Uterus (tissue), 2 donors: ENCODE measurements at regions not wholly inside any gene's neighbourhood (a gene's known extent, or its start where the extent isn't known, plus 50 kb on each side); places are given as distances from the start of the nearest gene placed in this dataset.

Experiments used
- POLR2A ChIP-seq, 2 donors: fragments of 450-650 bp; IDR thresholded peaks; one replicate each; pipeline ENCODE4 v1.6.1; 2016; ENCODE audit warnings: antibody characterized with exemption in 2 of 2, mild to moderate bottlenecking in 1 of 2, moderate library complexity in 1 of 2
- TF ChIP-seq, protein P1 (sequence below), 4 experiments: fragments of 200-600 bp in 2 of 4; fragments of 450-650 bp in 2 of 4; sonication (generic) in 2 of 4; IDR thresholded peaks; one replicate each; pipeline ENCODE4 v1.5.1; 2016 to 2019; ENCODE audit warnings: antibody characterized with exemption in 4 of 4, mild to moderate bottlenecking in 2 of 4, moderate library complexity in 1 of 4

DNA sequence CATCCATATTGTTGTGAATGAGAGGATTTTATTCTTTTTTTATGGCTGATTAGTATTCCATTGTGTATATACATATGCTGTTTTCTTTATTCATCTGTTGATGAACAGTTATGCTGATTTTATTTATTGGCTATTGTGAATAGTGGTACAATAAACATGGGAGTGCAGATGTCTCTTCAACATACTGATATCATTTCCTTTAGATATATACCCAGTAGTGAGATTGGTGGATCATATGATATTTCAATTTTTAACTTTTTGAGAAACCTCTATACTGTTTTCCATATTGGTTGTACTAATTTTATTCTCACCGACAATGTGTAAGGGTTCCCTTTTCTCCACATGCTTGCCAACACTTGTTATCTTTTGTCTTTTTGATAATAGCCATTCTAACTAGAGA lies 144.5 kb downstream of the ADCYAP1 start:
- TF ChIP-seq POLR2A (IDR thresholded peaks at IDR 0.05) = no peak
- TF ChIP-seq, protein P1, sequence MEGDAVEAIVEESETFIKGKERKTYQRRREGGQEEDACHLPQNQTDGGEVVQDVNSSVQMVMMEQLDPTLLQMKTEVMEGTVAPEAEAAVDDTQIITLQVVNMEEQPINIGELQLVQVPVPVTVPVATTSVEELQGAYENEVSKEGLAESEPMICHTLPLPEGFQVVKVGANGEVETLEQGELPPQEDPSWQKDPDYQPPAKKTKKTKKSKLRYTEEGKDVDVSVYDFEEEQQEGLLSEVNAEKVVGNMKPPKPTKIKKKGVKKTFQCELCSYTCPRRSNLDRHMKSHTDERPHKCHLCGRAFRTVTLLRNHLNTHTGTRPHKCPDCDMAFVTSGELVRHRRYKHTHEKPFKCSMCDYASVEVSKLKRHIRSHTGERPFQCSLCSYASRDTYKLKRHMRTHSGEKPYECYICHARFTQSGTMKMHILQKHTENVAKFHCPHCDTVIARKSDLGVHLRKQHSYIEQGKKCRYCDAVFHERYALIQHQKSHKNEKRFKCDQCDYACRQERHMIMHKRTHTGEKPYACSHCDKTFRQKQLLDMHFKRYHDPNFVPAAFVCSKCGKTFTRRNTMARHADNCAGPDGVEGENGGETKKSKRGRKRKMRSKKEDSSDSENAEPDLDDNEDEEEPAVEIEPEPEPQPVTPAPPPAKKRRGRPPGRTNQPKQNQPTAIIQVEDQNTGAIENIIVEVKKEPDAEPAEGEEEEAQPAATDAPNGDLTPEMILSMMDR (IDR thresholded peaks at IDR 0.05) = no peak
